DMS53 treated with DMSO at 0.1 percent for 48 hours (cell line): ENCODE measurements at regions not wholly inside any gene's neighbourhood (a gene's known extent, or its start where the extent isn't known, plus 50 kb on each side); places are given as distances from the start of the nearest gene placed in this dataset.
A peak's percentile ranks its signal among the peaks of the same experiment; 100 is the strongest.
"Not testable (repeated sequence)": the region's sequence is repeated elsewhere in the genome, so short reads cannot be mapped to it uniquely, and the experiment has no call there.

Experiments used
- DNase-seq: peaks from one replicate; lab custom pipeline; 2025; ENCODE audit not compliant: unreplicated experiment; lab: John Stamatoyannopoulos, UW

DNA sequence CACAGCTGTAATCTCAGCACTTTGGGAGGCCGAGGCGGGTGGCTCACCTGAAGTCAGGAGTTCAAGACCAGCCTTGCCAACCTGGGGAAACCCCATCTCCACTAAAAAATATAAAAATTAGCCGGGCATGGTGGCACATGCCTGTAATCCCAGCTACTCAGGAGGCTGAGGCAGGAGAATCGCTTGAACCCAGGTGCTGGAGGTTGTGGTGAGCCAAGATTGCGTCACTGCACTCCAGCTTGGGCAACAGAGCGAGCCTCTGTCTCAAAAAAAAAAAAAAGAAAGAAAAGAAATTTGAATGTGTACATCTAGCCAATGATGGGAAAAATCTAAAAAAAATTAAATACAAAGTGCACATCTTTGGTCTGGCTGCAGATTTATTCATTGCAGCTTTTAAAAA, 92.6 kb upstream of the ERRFI1 start:
- DNase-seq: not testable (repeated sequence)

GRCh38 chr1:8118031-8118451, 91.9 kb upstream of the ERRFI1 start:
- no peak for DNase-seq

DNA sequence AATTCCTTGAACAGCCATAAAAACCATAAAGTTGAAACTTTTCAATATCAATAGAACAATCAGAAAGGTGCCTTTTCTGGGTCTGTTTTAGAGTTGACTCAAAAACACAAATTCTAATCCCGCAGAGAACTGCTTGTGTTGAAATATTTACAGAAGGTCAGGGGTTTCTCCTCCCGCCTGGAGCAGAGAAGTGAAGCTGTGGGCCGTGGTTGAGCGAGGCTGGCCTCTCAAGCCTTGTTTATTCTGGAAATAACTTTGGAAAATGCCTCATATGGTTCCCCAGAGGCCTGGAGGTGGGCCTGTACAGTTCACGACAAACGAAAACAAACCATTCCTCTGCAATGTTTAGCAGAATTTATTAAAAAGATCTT, 90.8 kb upstream of the ERRFI1 start:
- DNase-seq: no peak

- DNase-seq: no peak
These were observed 89.7 kb upstream of the ERRFI1 start for GRCh38 chr1:8115769-8116167.

GRCh38 chr1:8115031-8115768, 89.1 kb upstream of the ERRFI1 start:
- no peak for DNase-seq

- DNase-seq: no peak
These were observed 87.4 kb upstream of the ERRFI1 start for GRCh38 chr1:8113262-8114220.

DNA sequence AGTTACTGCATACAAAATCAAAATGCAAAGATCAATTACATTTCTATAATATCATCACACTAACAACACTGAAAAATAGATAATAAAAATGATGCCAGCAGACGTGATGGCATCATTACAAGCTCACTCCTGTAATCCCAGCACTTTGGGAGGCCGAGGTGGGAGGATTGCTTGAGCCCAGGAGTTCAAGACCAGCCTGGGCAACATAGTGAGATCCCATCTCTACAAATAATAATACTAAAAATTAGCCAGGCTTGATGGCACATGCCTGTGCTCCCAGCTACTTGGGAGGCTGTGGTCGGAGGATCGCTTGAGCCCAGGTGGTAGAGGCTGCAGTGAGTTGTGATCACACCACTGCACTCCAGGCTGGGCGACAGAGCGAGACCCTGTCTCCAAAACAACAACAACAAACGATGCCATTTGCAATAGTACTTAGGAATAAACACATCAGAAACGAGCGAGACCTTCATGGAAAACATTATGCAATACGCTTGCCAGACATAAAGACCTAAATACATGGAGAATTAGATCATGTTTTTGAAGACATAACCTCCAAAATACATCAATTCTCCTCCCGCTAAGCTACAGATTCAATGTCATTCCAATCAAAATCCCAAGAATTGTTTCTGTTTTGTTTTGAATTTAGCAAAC, 86.6 kb upstream of the ERRFI1 start:
- no peak for DNase-seq

GRCh38 chr1:8111560-8111959, 85.5 kb upstream of the ERRFI1 start:
- no peak for DNase-seq

- DNase-seq: no peak
These were observed 83.1 kb upstream of the ERRFI1 start for GRCh38 chr1:8109216-8109615.

DNA sequence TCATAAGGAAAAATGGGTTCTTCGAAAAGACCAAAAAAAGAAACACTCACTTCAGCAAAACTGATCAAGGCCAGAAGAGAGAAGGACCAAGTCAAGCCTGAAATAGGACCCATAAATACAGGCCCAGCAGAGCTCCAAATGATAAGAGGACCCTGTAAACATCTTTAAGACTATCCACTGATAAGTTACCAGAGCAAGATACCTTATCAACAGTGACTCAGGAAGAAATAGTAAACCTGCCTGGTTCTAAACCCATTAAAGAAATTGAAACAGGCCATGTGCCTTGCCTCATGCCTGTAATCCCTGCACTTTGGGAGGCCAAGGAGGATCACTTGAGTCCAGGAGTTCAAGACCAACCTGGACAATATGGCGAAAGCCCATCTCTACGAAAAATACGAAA, 81.8 kb upstream of the ERRFI1 start:
- no peak for DNase-seq

DNA sequence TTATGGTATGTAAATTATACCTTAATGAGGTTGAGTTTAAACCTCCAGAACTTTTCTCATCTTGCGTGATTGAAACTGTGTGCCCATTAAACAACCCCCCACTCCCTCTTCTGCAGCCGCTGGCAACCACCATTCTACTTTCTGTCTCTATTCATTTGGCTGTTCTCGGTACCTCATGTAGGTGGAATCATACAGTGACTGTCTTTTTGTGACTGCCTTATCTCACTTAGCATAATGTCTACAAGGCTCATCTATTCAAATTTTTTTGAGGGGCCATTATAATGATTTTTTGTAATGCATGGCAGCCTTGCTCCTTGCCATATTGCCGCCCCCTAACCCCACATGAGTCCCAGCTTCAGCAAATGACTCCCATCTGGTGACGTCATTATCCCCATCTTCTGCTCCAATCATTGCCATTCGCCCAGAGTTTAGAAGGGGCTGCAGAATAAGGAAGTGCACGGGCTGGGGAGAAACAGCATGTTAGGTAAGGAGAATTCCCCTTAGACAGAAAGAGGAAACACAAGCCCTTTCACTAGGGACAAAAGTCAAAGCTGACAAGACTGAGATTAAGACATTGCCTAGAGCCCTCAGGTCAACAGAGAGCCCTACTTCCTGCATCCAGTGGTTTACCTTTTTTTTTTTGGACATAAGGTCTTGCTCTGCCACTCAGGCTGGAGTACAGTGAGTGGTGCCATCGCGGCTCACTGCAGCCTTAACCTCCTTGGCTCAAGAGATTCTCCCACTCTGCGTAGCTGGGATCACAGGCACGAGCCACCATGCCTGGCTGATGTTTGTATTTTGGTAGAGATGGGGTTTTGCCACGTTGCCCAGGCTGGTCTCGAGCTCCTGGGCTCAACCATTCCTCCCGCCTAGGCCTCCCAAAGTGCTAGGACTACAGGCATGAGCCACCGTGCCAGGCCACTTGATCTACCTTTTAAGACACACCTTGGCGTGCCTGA, 78.4 kb upstream of the ERRFI1 start:
- DNase-seq: no peak

DNA sequence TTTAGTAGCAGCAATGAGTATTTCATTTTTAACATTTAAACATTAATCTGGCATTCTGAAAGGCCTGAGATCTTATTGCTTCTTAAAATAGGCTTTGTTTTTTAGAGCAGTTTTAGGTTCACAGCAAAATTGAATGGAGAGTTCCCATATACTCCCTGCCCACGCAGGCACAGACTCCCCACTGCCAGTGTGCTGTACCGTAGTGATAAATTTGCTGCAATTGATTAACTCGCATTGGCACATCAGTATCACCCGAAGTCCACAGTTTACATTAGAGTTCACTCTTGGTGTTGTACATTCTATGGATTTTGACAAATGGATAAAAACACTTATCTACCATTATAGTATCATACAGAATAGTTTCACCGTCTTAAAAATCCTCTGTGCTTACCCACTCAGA, 71.8 kb upstream of the ERRFI1 start:
- peak; percentile 55 for DNase-seq

DNA sequence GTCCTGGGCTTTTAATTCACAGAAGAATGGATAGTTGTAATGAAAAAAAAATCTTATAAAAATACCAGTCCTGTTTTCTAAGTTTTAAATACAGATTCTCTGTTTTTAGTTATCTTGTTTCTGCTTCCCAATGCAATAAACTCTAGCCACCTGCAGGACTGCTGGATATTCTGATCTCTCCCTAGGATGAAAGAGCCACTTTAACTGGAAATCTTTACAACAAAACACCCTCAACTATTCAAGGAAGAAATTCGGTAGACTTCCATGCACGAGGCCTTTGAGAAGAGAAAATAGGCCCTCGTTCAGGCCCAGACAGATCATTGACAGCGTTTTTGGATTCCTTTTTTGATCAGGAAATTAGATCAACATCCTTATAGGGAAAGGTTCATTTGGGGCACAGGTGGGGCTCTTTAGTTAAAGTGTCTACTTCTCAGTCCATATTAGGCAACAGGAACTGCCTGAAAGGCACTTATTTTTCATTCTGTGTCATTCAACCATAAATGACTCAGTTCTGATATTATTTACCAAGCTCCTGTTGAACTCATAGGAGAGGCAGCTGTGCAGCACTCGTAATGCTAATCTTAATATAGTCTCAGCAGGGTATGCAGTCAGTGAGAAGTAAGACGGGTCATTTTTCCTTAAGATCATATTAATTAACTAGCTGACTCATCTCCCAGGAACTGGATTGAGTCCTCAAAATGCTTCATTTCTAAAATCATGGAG, 71.1 kb upstream of the ERRFI1 start:
- peak; percentile 98 for DNase-seq

- DNase-seq: peak; percentile 65
These were observed 70.2 kb upstream of the ERRFI1 start for GRCh38 chr1:8096105-8097011.

DNA sequence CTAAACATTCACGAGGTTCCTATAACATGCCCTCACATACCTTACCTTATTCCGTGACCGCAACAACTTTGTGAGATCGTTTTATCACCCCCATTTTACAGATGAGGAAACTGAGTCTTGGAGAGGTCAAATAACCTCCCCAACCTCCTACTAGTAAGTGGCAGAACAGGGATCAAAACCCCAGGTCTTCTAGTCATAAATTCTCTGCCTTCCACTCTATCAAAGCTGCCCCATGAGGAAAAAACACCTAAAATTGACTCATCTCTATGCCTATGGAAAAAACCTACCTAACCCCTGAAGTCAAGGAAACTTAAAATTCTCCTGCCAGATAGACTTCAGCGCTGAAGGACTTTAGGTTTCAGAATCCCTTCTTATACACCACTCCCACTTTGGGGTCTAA, 69.5 kb upstream of the ERRFI1 start:
- DNase-seq: no peak

GRCh38 chr1:8094481-8095241, 68.6 kb upstream of the ERRFI1 start:
- DNase-seq: peak; percentile 39

DNA sequence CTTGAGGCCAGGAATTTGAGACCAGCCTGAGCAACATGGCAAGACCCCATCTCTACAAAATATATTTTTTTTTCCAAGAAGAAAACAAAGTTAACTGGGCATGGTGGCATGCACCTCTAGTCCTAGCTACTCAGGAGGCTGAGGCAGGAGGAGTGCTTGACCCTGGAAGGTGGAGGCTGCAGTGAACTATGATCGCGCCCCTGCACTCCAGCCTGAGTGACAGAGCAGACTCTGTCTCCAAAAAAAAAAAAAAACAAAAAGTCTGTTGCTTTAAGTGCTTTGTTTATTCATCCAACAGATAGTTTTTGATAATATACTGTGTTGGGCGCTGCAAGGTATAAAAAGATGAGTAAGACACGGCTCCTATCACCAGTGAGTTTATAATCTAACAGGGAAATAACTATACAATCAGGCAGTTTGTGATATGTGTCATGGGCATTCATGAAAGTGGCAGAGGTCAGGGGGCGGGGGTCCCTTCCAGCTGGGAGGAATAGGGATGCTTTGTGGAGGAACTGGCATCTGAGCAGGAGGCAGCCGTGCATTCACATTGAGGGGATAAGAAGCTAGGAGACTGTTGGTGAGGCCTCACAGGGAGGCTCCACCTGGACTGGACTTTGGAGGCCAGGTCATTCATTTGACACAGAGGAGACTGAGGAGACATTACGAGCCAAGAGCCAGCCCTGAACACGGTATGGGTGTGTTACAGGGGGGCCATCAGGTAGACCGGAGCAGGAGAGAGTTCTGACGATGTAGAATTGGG, 67.3 kb upstream of the ERRFI1 start:
- DNase-seq: no peak
